SK-N-MC (cell line): ENCODE measurements at regions not wholly inside any gene's neighbourhood (a gene's known extent, or its start where the extent isn't known, plus 50 kb on each side); places are given as distances from the start of the nearest gene placed in this dataset.

Experiments
- EZH2 ChIP-seq: fragments of 200-600 bp; sonication (generic); IDR thresholded peaks from one replicate; pipeline ENCODE4 v1.6.1; 2017; ENCODE audit warnings: antibody characterized with exemption
- FOXP2 ChIP-seq: optimal IDR thresholded peaks from 2 replicates; pipeline ENCODE3; 2011; ENCODE audit warnings: mild to moderate bottlenecking, moderate library complexity; ENCODE audit not compliant: insufficient read depth; ENCODE audit errors: extremely low read length, control extremely low read depth
- POLR2AphosphoS5 ChIP-seq: IDR thresholded peaks from 2 replicates; pipeline ENCODE4 v1.6.1; 2012; ENCODE audit warnings: mild to moderate bottlenecking, low read depth, low read length, borderline replicate concordance

DNA sequence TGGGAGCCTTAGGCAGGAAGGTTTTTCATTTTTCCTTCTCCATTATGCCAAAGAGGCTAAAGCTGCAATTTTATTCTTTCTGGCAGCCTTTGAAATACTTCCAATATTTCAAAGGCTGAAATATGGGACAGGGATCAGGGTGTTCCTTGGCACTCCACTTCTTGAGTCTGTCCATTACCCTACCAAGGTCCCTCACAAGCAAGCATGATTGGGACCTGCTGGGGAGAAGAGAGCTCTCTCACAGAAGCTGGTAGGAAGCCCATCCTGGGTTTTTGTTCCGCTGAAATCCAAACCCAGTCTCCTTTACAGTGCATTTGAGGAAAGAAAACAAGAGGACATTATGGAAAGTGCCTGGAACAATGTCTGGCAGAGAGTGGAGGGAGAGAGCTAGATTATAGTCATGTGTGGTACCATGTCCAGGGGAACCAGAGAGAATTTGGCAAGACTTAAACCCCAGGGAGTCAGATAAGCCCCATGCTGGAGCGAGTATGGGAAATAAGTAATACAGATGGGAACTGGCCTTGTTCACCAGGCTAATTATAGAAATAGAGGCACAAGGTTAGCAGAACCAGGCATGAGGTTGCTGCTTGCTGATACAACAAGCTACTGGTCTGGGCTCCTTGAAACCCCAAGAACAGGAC is 104.7 kb downstream of the LSM5 start:
- TF ChIP-seq POLR2AphosphoS5 (no peak), EZH2 (no peak), FOXP2 (no peak)
